Right lobe of liver (tissue), 6 donors: ENCODE measurements at regions not wholly inside any gene's neighbourhood (a gene's known extent, or its start where the extent isn't known, plus 50 kb on each side); places are given as distances from the start of the nearest gene placed in this dataset.

Experiments used
- ATAC-seq, 4 donors: fragments of 200-7000 bp; cut with Tn5 transposase; one replicate each; pipeline ENCODE4 v1.9.1; 2020; ENCODE audit warnings: mild to moderate bottlenecking in 4 of 4, moderate library complexity in 4 of 4
- DNase-seq, 3 donors: peaks; one replicate each; pipeline ENCODE4 v3.0.0-alpha.2; 2020
- H3K27ac ChIP-seq, 3 donors: fragments of 200-600 bp; one replicate each; pipeline ENCODE4 v1.8.0; 2022
- H3K27me3 ChIP-seq, 2 donors: fragments of 200-600 bp; one replicate each; pipeline ENCODE4 v1.8.0; 2022
- H3K36me3 ChIP-seq, 4 donors: fragments of 200-600 bp; sonication (generic) in 1 of 4; one replicate each; pipeline versions ENCODE4 v1.5.1 to v1.8.0; 2017 to 2022; ENCODE audit warnings: control low read depth in 1 of 4
- H3K4me1 ChIP-seq, 4 donors: fragments of 200-600 bp; sonication (generic) in 1 of 4; one replicate each; pipeline versions ENCODE4 v1.5.1 to v1.8.0; 2017 to 2022; ENCODE audit warnings: control low read depth in 1 of 4
- H3K4me3 ChIP-seq, 3 donors: fragments of 200-600 bp; one replicate each; pipeline ENCODE4 v1.8.0; 2022
- H3K9me3 ChIP-seq, 4 donors: fragments of 200-600 bp; sonication (generic) in 1 of 4; one replicate each; pipeline versions ENCODE4 v1.5.1 to v1.8.0; 2017 to 2022; ENCODE audit warnings: control low read depth in 1 of 4
- POLR2A ChIP-seq: fragments of 450-650 bp; IDR thresholded peaks from one replicate; pipeline ENCODE4 v1.6.1; 2017; ENCODE audit warnings: antibody characterized with exemption, mild to moderate bottlenecking
- WGBS: methylation state at CpG from one replicate; pipeline ENCODE4 v1.1.6; 2018; ENCODE audit warnings: low coverage, low lambda C conversion rate; ENCODE audit not compliant: insufficient coverage; ENCODE audit errors: missing lambda C conversion rate; 5-methylcytosine and 5-hydroxymethylcytosine counted together
- intact Hi-C, 2 donors: fragments of 100-400 bp; cut with DNase I; formaldehyde crosslinking; loops; one replicate each; pipeline versions ENCODE4 v1.11.2 to v1.14.1; 2022
- TF ChIP-seq, protein P1 (sequence below), 4 donors: fragments of 200-600 bp in 3 of 4; fragments of 450-650 bp in 1 of 4; IDR thresholded peaks; one replicate each; pipeline versions ENCODE4 v1.5.1 to v1.8.0; 2016 to 2022; ENCODE audit warnings: antibody characterized with exemption in 4 of 4, mild to moderate bottlenecking in 2 of 4
- donor health status: DM: no; HTN: yes; CAD: no.
- donor health status: DM: no; HTN: no; CAD: no.
- donor health status: DM: no; HTN: no; CAD: no.
- donor health status: DM: no; HTN: yes; CAD: no.
- donor health status: DM: no; HTN: yes; CAD: no.

DNA sequence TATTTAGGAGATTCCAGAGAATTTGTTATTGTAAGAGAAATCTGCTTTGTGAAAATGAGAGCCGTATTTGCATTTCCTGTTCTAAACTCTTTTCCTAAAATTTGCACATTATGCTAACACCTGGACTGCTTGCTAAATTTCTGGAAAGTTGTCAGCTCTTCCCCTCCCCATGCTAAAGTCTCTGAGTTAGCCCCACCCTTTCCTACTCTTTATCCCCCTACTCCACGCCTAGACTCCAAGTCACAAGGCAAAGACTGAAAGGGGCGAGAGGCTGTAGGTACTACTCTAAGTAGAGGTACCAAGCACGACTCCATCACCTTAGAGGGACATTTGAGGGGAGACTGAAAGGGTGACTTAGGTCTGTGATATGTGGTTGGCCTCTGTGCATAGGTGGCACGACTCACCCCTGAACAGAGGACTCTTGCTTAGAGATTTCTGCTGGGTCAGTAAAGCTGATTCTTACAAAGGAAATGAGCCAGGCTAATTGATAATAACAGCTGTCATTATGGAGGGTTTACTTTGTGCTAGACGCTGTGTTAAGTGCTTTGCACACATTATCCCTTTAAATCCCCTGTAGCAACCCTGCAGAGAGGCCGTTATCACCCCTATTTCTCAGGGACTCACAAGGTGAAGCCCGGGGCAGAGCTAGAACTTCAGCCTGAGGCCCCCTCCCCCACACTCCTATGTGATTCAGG, 373.5 kb downstream of the EN1 start:
- Histone ChIP-seq H3K27ac (no peak overlapping the region), H3K4me3 (no peak overlapping the region), H3K27me3 (no peaks in the 10 kb centered on the region), H3K4me1 (no peaks in the 10 kb centered on the region), H3K9me3 (no peaks in the 10 kb centered on the region), H3K36me3 (no peaks in the 10 kb centered on the region)
- intact Hi-C loops = no loop called here
- ATAC-seq (no peak), DNase-seq (no peak)
- 38% methylated on average over 7 of the region's 8 CpGs for WGBS
- no peak for TF ChIP-seq POLR2A
- TF ChIP-seq, protein P1, sequence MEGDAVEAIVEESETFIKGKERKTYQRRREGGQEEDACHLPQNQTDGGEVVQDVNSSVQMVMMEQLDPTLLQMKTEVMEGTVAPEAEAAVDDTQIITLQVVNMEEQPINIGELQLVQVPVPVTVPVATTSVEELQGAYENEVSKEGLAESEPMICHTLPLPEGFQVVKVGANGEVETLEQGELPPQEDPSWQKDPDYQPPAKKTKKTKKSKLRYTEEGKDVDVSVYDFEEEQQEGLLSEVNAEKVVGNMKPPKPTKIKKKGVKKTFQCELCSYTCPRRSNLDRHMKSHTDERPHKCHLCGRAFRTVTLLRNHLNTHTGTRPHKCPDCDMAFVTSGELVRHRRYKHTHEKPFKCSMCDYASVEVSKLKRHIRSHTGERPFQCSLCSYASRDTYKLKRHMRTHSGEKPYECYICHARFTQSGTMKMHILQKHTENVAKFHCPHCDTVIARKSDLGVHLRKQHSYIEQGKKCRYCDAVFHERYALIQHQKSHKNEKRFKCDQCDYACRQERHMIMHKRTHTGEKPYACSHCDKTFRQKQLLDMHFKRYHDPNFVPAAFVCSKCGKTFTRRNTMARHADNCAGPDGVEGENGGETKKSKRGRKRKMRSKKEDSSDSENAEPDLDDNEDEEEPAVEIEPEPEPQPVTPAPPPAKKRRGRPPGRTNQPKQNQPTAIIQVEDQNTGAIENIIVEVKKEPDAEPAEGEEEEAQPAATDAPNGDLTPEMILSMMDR (IDR thresholded peaks at IDR 0.05) = no peak

DNA sequence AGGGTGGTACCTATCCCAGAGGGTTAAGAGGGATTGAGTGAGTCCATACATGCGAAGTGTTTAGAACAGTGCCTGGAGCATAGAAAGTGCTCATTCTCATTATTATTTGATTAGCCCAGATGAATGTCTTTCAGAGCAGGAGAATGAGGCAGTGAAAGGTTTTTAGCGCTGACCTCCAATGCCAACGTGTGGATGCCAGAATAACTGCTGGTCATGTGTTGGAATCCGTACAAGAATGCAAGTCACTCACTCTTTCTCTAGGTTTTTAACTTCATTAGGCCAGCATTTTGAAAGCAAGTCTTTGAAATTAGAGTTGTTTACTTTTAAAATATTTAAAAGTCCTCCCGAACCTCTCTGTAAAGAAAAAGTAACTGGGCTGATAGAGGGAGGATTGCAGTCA, 374.2 kb downstream of the EN1 start:
- Histone ChIP-seq H3K27ac (no peak overlapping the region), H3K4me3 (no peak overlapping the region), H3K9me3 (no peaks in the 10 kb centered on the region), H3K4me1 (no peaks in the 10 kb centered on the region), H3K27me3 (no peaks in the 10 kb centered on the region), H3K36me3 (no peaks in the 10 kb centered on the region)
- 50% methylated on average over 4 of the region's 5 CpGs for WGBS
- ATAC-seq (no peak), DNase-seq (no peak)
- no peak for TF ChIP-seq POLR2A
- TF ChIP-seq, protein P1 (IDR thresholded peaks at IDR 0.05) = no peak
- intact Hi-C loops = no loop called here

DNA sequence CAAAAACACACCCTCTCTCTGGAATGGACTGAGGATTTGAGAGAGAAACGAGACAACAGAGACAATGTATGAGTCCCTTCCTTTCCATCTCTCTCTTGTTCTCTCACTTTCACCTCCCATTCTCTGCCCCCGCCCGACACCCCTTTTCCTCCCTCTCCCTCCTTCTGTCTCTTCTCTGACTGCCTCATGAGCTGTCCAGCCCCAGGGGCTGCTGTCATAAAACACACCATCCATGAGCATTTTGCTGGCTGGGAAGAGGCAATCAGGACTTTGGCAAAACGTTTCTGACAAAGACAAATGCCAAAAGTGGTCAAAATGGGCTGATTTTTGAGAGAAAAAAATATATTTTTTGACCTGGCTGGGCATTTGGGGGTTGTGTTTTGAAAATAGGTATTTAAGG, 377.2 kb downstream of the EN1 start:
- TF ChIP-seq, protein P1 (IDR thresholded peaks at IDR 0.05) = no peak
- no peak for TF ChIP-seq POLR2A

DNA sequence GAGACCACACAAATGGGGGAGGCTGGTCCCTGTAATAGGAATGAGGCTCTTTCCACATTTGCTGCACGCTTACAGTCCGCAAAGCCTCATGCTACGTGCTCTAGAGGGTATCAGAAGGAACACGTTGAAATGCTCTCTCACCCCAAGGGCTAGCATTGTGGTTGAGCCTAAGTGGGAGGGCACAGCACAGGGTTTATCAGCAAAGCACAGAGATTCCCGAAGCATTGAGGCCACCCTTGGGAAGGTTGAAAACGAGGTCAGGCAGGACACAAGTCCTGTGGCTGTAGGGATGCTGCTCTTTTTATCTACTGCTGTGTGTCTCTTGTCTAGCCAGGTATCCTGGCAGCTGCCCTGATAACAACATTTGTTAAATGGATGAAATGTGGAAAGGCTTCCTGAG, 378.3 kb downstream of the EN1 start:
- Histone ChIP-seq H3K9me3 (no peaks in the 10 kb centered on the region), H3K27me3 (no peaks in the 10 kb centered on the region), H3K4me1 (no peaks in the 10 kb centered on the region), H3K36me3 (no peaks in the 10 kb centered on the region), H3K4me3 (no peak overlapping the region), H3K27ac (no peak overlapping the region)
- no peak for TF ChIP-seq POLR2A
- TF ChIP-seq, protein P1 (IDR thresholded peaks at IDR 0.05) = no peak
- 38% methylated on average over 5 of the region's 6 CpGs for WGBS
- intact Hi-C loops = no loop called here
- DNase-seq = no peak
- ATAC-seq = no peak

More for the DNA sequence above, 377.2 kb downstream of the EN1 start:
- intact Hi-C loops = no loop called here
- Histone ChIP-seq H3K9me3 (no peaks in the 10 kb centered on the region), H3K4me1 (no peaks in the 10 kb centered on the region), H3K27ac (no peak overlapping the region), H3K36me3 (no peaks in the 10 kb centered on the region), H3K27me3 (no peaks in the 10 kb centered on the region), H3K4me3 (no peak overlapping the region)
- DNase-seq (no peak), ATAC-seq (no peak)
- WGBS = 32% methylated on average over 4 of the region's 4 CpGs
